ENCODE measurements at regions not wholly inside any gene's neighbourhood (a gene's known extent, or its start where the extent isn't known, plus 50 kb on each side); places are given as distances from the start of the nearest gene placed in this dataset.

DNA sequence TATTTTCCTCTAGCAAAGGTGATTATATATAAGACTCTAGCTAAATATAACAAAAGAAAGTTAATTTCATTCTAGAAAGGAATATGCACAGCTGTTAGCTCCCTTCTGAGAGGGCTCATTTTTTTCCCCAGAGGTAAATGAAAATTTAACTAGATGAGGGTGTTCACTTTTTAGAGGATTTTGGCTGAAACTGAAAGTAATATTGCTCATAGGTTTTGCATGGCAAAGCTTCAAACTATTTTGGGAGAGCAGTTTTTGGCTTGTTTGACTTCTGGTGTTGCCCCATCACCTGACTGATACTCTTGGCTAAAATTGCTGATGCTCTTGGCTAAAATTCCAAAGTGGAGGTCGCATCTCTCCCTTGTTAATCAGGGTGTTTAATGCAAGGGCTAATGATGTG is 311.9 kb downstream of the EDEM1 start:
- H3K79me2 ChIP-seq (replicated peaks; ENCODE audit: insufficient read depth, low read length) = no peaks in the 10 kb centered on the region
- H3K27me3 ChIP-seq (ENCODE audit: insufficient read depth, low read depth, low read length) = no peaks in the 10 kb centered on the region
- H2AFZ ChIP-seq (ENCODE audit: low read depth, low read length) = no peak overlapping the region
- H3K9ac ChIP-seq (ENCODE audit: low read length) = no peak overlapping the region
- H3F3A ChIP-seq (ENCODE audit: insufficient read depth, low read length, poor library complexity, severe bottlenecking) = no peaks in the 10 kb centered on the region
- H3K9me3 ChIP-seq (ENCODE audit: low read length) = no peaks in the 10 kb centered on the region
- TF ChIP-seq RAD21 (conservative IDR thresholded peaks at IDR 0.05) (no peak), EP300 (conservative IDR thresholded peaks at IDR 0.05; ENCODE audit: poor library complexity, severe bottlenecking) (no peak), TAF1 (IDR thresholded peaks at IDR 0.05; ENCODE audit: low read depth) (no peak), EZH2 (IDR thresholded peaks at IDR 0.05; ENCODE audit: borderline replicate concordance, insufficient read depth, low read length, poor library complexity, severe bottlenecking) (no peak), CTCF (IDR thresholded peaks at IDR 0.05; ENCODE audit: poor library complexity, severe bottlenecking) (no peak), REST (IDR thresholded peaks at IDR 0.05; ENCODE audit: borderline replicate concordance) (no peak), MXI1 (conservative IDR thresholded peaks at IDR 0.05; ENCODE audit: poor library complexity, severe bottlenecking) (no peak), POLR2AphosphoS5 (IDR thresholded peaks at IDR 0.05) (no peak), SMC3 (conservative IDR thresholded peaks at IDR 0.05; ENCODE audit: poor library complexity) (no peak)
- H3K9me2 ChIP-seq (ENCODE audit: insufficient read depth, low read length) = no peaks in the 10 kb centered on the region
- no peaks in the 10 kb centered on the region for H4K20me1 ChIP-seq (ENCODE audit: insufficient read depth)
- no peaks in the 10 kb centered on the region for H3K36me3 ChIP-seq (ENCODE audit: insufficient read depth, low read length)
- no peak overlapping the region for H3K27ac ChIP-seq (ENCODE audit: low read length)
- no peak overlapping the region for H3K4me3 ChIP-seq (ENCODE audit: low read length)
- H3K4me2 ChIP-seq (ENCODE audit: low read length) = no peak overlapping the region

DNA sequence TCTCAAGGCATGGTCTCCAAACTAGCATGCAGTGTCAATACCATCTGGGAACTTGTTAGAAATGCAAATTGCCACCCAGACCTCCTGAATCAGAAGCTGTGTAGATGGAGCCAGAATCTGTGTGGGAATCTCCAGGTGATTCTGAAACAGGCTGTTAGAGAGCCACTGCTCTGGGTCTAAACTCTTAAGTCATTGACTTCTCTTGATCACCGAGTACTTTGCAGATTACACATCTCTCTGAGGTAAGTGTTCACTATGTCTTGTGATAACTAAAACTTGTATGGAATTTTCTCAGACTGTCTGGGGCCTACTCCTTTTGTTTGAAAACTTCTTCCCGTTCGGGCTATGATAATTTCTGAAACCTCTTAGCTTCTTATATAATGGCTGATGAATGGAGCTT is 315.6 kb downstream of the EDEM1 start:
- H2AFZ ChIP-seq (ENCODE audit: low read depth, low read length) = no peak overlapping the region
- no peaks in the 10 kb centered on the region for H4K20me1 ChIP-seq (ENCODE audit: insufficient read depth)
- H3K9ac ChIP-seq (ENCODE audit: low read length) = no peak overlapping the region
- H3K4me2 ChIP-seq (ENCODE audit: low read length) = no peak overlapping the region
- no peaks in the 10 kb centered on the region for H3K36me3 ChIP-seq (ENCODE audit: insufficient read depth, low read length)
- H3K9me2 ChIP-seq (ENCODE audit: insufficient read depth, low read length) = no peaks in the 10 kb centered on the region
- H3K27ac ChIP-seq (ENCODE audit: low read length) = no peak overlapping the region
- no peaks in the 10 kb centered on the region for H3K27me3 ChIP-seq (ENCODE audit: insufficient read depth, low read depth, low read length)
- no peaks in the 10 kb centered on the region for H3K9me3 ChIP-seq (ENCODE audit: low read length)
- no peak overlapping the region for H3K4me3 ChIP-seq (ENCODE audit: low read length)
- no peaks in the 10 kb centered on the region for H3K79me2 ChIP-seq (replicated peaks; ENCODE audit: insufficient read depth, low read length)
- no peak for TF ChIP-seq POLR2AphosphoS5 (IDR thresholded peaks at IDR 0.05)
- TF ChIP-seq CTCF (IDR thresholded peaks at IDR 0.05; ENCODE audit: poor library complexity, severe bottlenecking) = no peak
- no peak for TF ChIP-seq REST (IDR thresholded peaks at IDR 0.05; ENCODE audit: borderline replicate concordance)
- TF ChIP-seq RAD21 (conservative IDR thresholded peaks at IDR 0.05) = no peak
- TF ChIP-seq EZH2 (IDR thresholded peaks at IDR 0.05; ENCODE audit: borderline replicate concordance, insufficient read depth, low read length, poor library complexity, severe bottlenecking) = no peak
- TF ChIP-seq MXI1 (conservative IDR thresholded peaks at IDR 0.05; ENCODE audit: poor library complexity, severe bottlenecking) = no peak
- TF ChIP-seq TAF1 (IDR thresholded peaks at IDR 0.05; ENCODE audit: low read depth) = no peak
- TF ChIP-seq EP300 (conservative IDR thresholded peaks at IDR 0.05; ENCODE audit: poor library complexity, severe bottlenecking) = no peak
- no peak for TF ChIP-seq SMC3 (conservative IDR thresholded peaks at IDR 0.05; ENCODE audit: poor library complexity)
- H3F3A ChIP-seq (ENCODE audit: insufficient read depth, low read length, poor library complexity, severe bottlenecking) = no peaks in the 10 kb centered on the region
